Astrocyte (in vitro differentiated cells and primary cell): ENCODE measurements at regions not wholly inside any gene's neighbourhood (a gene's known extent, or its start where the extent isn't known, plus 50 kb on each side); places are given as distances from the start of the nearest gene placed in this dataset.
"Not testable (repeated sequence)": the region's sequence is repeated elsewhere in the genome, so short reads cannot be mapped to it uniquely, and the experiment has no call there.

Experiments used
- DNase-seq: peaks from one replicate; pipeline ENCODE4 v3.0.0-alpha.2; 2010; ENCODE audit warnings: low read depth
- FAIRE-seq: peaks from 2 replicates; lab custom pipeline; 2011; peaks lifted over from hg19 to GRCh38; lab: Jason Lieb, UNC
- H2AFZ ChIP-seq: 2 replicates; pipeline ENCODE4 v1.6.0; 2012; ENCODE audit warnings: low read depth, low read length, inconsistent platforms
- H3K27ac ChIP-seq: 2 replicates; pipeline ENCODE4 v1.5.1; 2011; ENCODE audit warnings: low read depth, low read length, inconsistent platforms
- H3K27me3 ChIP-seq: 2 replicates; pipeline ENCODE4 v1.6.0; 2011; ENCODE audit warnings: low read length, inconsistent platforms; ENCODE audit not compliant: insufficient read depth
- H3K36me3 ChIP-seq: 2 replicates; pipeline ENCODE4 v1.5.1; 2011; ENCODE audit warnings: low read length, inconsistent platforms; ENCODE audit not compliant: insufficient read depth
- H3K4me1 ChIP-seq: 2 replicates; pipeline ENCODE4 v1.5.1; 2011; ENCODE audit warnings: low read length, inconsistent platforms; ENCODE audit not compliant: insufficient read depth
- H3K4me2 ChIP-seq: 2 replicates; pipeline ENCODE4 v1.6.0; 2012; ENCODE audit warnings: low read length, inconsistent platforms
- H3K4me3 ChIP-seq: 2 replicates; pipeline ENCODE4 v1.5.1; 2011; ENCODE audit warnings: low read depth, mild to moderate bottlenecking, low read length, inconsistent platforms; ENCODE audit not compliant: insufficient read depth
- H3K79me2 ChIP-seq: 2 replicates; pipeline ENCODE4 v1.6.0; 2012; ENCODE audit warnings: mild to moderate bottlenecking, low read length, inconsistent platforms; ENCODE audit not compliant: insufficient read depth
- H3K9ac ChIP-seq: 2 replicates; pipeline ENCODE4 v1.6.0; 2012; ENCODE audit warnings: mild to moderate bottlenecking, low read length, inconsistent platforms
- H3K9me3 ChIP-seq: 2 replicates; pipeline ENCODE4 v1.5.1; 2012; ENCODE audit warnings: low read depth, mild to moderate bottlenecking, low read length, inconsistent platforms; ENCODE audit not compliant: insufficient read depth
- H4K20me1 ChIP-seq: 2 replicates; pipeline ENCODE4 v1.6.0; 2012; ENCODE audit warnings: low read length, inconsistent platforms; ENCODE audit not compliant: insufficient read depth
- H3K27ac Mint-ChIP-seq: one replicate; pipeline ENCODE4 v1.8.0; 2021; ENCODE audit warnings: mild to moderate bottlenecking, mixed read lengths; ENCODE audit not compliant: unreplicated experiment
- H3K27me3 Mint-ChIP-seq: one replicate; pipeline ENCODE4 v1.8.0; 2021; ENCODE audit warnings: low read depth, mixed read lengths; ENCODE audit not compliant: unreplicated experiment
- H3K36me3 Mint-ChIP-seq: one replicate; pipeline ENCODE4 v1.8.0; 2021; ENCODE audit warnings: low read depth, mixed read lengths; ENCODE audit not compliant: unreplicated experiment
- H3K4me1 Mint-ChIP-seq: one replicate; pipeline ENCODE4 v1.8.0; 2021; ENCODE audit warnings: low read depth, mixed read lengths; ENCODE audit not compliant: unreplicated experiment
- H3K4me3 Mint-ChIP-seq: one replicate; pipeline ENCODE4 v1.8.0; 2021; ENCODE audit warnings: mild to moderate bottlenecking, moderate library complexity, mixed read lengths; ENCODE audit not compliant: unreplicated experiment
- H3K9me3 Mint-ChIP-seq: one replicate; pipeline ENCODE4 v1.8.0; 2021; ENCODE audit warnings: mild to moderate bottlenecking, mixed read lengths; ENCODE audit not compliant: unreplicated experiment
- EZH2 ChIP-seq: IDR thresholded peaks from 2 replicates; pipeline ENCODE4 v1.6.1; 2012; ENCODE audit warnings: mild to moderate bottlenecking, low read length, inconsistent platforms; ENCODE audit not compliant: insufficient read depth
- TF ChIP-seq, protein P1 (sequence below): IDR thresholded peaks from 2 replicates; pipeline ENCODE4 v1.5.1; 2011; ENCODE audit warnings: low read depth, mild to moderate bottlenecking, inconsistent platforms, low read length, moderate library complexity; ENCODE audit not compliant: insufficient read depth

GRCh38 chr9:24210641-24211040 is 335.1 kb downstream of the IZUMO3 start:
- no peak for FAIRE-seq
- no peak overlapping the region for H2AFZ ChIP-seq
- no peak overlapping the region for H3K27ac ChIP-seq
- no peak overlapping the region for H3K4me2 ChIP-seq
- peaks cover 2% of the 10 kb centered on the region for H3K9me3 ChIP-seq
- Mint-ChIP-seq H3K4me1 (no peaks in the 10 kb centered on the region), H3K27me3 (no peaks in the 10 kb centered on the region), H3K9me3 (peaks cover 6% of the 10 kb centered on the region), H3K36me3 (no peaks in the 10 kb centered on the region), H3K4me3 (no peak overlapping the region), H3K27ac (no peak overlapping the region)
- no peak for DNase-seq
- H3K4me1 ChIP-seq, result no peaks in the 10 kb centered on the region
- H3K27me3 ChIP-seq, result no peaks in the 10 kb centered on the region
- H4K20me1 ChIP-seq, result no peaks in the 10 kb centered on the region
- no peak overlapping the region for H3K4me3 ChIP-seq
- TF ChIP-seq, protein P1, sequence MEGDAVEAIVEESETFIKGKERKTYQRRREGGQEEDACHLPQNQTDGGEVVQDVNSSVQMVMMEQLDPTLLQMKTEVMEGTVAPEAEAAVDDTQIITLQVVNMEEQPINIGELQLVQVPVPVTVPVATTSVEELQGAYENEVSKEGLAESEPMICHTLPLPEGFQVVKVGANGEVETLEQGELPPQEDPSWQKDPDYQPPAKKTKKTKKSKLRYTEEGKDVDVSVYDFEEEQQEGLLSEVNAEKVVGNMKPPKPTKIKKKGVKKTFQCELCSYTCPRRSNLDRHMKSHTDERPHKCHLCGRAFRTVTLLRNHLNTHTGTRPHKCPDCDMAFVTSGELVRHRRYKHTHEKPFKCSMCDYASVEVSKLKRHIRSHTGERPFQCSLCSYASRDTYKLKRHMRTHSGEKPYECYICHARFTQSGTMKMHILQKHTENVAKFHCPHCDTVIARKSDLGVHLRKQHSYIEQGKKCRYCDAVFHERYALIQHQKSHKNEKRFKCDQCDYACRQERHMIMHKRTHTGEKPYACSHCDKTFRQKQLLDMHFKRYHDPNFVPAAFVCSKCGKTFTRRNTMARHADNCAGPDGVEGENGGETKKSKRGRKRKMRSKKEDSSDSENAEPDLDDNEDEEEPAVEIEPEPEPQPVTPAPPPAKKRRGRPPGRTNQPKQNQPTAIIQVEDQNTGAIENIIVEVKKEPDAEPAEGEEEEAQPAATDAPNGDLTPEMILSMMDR, result no peak
- TF ChIP-seq EZH2, result no peak
- H3K79me2 ChIP-seq, result no peaks in the 10 kb centered on the region
- no peaks in the 10 kb centered on the region for H3K36me3 ChIP-seq
- no peak overlapping the region for H3K9ac ChIP-seq

- TF ChIP-seq, protein P1, result no peak
- no peak for TF ChIP-seq EZH2
- no peak overlapping the region for H3K4me3 Mint-ChIP-seq
- H3K27me3 ChIP-seq, result no peaks in the 10 kb centered on the region
- DNase-seq (no peak), FAIRE-seq (no peak)
- no peak overlapping the region for H3K27ac ChIP-seq
- no peaks in the 10 kb centered on the region for H4K20me1 ChIP-seq
- H3K4me2 ChIP-seq, result no peak overlapping the region
- no peaks in the 10 kb centered on the region for H3K36me3 Mint-ChIP-seq
- H3K79me2 ChIP-seq, result no peaks in the 10 kb centered on the region
- no peaks in the 10 kb centered on the region for H3K27me3 Mint-ChIP-seq
- no peak overlapping the region for H2AFZ ChIP-seq
- peak overlapping the region; percentile 51 for H3K27ac Mint-ChIP-seq
- H3K9me3 Mint-ChIP-seq, result peaks cover 9% of the 10 kb centered on the region
- no peak overlapping the region for H3K4me3 ChIP-seq
- H3K9ac ChIP-seq, result no peak overlapping the region
- no peaks in the 10 kb centered on the region for H3K36me3 ChIP-seq
- H3K4me1 ChIP-seq, result no peaks in the 10 kb centered on the region
- H3K4me1 Mint-ChIP-seq, result peaks cover 10% of the 10 kb centered on the region
- no peaks in the 10 kb centered on the region for H3K9me3 ChIP-seq
Measured at GRCh38 chr9:24189986-24190385, 355.7 kb downstream of the IZUMO3 start.

- H3K4me3 Mint-ChIP-seq, H3K9ac ChIP-seq, FAIRE-seq, DNase-seq, H3K36me3 ChIP-seq, H3K4me1 Mint-ChIP-seq, H4K20me1 ChIP-seq, H3K4me2 ChIP-seq, H3K27ac ChIP-seq, H3K4me1 ChIP-seq, H3K79me2 ChIP-seq, H3K27me3 Mint-ChIP-seq, H3K36me3 Mint-ChIP-seq, H2AFZ ChIP-seq, H3K4me3 ChIP-seq, H3K27me3 ChIP-seq, H3K9me3 ChIP-seq, H3K27ac Mint-ChIP-seq: not testable (repeated sequence)
- peaks cover 15% of the 10 kb centered on the region for H3K9me3 Mint-ChIP-seq
Measured at GRCh38 chr9:24180572-24180971, 354.5 kb upstream of the ELAVL2 start.
